GM12892 (cell line): ENCODE measurements at regions not wholly inside any gene's neighbourhood (a gene's known extent, or its start where the extent isn't known, plus 50 kb on each side); places are given as distances from the start of the nearest gene placed in this dataset.
"Not testable (repeated sequence)": the region's sequence is repeated elsewhere in the genome, so short reads cannot be mapped to it uniquely, and the experiment has no call there.

ENCODE experiments used
- DNase-seq: peaks from one replicate; pipeline ENCODE4 v3.0.0; 2011; ENCODE audit not compliant: insufficient read length
- FAIRE-seq: peaks from 2 replicates; lab custom pipeline; 2011; peaks lifted over from hg19 to GRCh38; lab: Jason Lieb, UNC
- POLR2A ChIP-seq: IDR thresholded peaks from 2 replicates; pipeline ENCODE4 v1.6.1; 2011; ENCODE audit warnings: low read depth, low read length, control low read depth
- POLR2AphosphoS5 ChIP-seq: IDR thresholded peaks from 2 replicates; pipeline ENCODE4 v1.6.1; 2011; ENCODE audit warnings: low read depth, low read length, control low read depth
- TAF1 ChIP-seq: IDR thresholded peaks from 2 replicates; pipeline ENCODE4 v1.6.1; 2011; ENCODE audit warnings: low read depth, mild to moderate bottlenecking, control low read depth, low read length, borderline replicate concordance

DNA sequence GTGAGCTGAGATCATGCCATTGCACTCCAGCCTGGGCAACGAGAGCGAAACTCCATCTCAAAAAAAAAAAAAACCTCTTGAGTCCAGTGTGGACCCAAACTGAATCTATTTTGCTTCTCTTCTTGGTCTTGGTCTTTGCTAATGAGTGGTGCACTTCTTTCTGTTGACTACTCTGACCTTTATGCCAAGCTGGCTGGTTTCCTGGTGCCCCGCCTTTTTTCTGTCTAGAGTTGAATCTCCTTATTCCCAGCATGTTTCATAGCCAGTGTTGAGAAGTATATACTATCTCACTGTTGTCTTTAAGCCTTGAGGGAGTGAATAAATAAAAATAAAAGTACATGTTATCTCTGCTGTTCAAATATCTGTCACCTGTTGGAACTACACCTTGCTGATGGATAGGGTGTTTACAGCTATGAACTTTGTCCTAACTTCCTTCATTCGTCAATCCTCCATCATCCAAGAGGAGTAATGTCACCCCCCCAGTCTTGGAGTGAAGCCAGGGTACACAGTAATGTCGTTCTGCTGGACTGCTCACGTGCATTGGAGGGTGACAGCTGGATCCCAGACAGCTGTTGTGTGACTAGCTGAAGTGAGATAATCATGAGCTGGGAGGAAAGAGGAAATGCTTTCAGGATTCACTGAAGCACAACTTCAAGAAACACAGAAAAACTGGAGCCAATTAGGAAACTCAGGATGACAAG lies 99.3 kb upstream of the PRKG2 start:
- TF ChIP-seq POLR2A (no peak), TAF1 (no peak), POLR2AphosphoS5 (no peak)
- FAIRE-seq (no peak), DNase-seq (no peak)

DNA sequence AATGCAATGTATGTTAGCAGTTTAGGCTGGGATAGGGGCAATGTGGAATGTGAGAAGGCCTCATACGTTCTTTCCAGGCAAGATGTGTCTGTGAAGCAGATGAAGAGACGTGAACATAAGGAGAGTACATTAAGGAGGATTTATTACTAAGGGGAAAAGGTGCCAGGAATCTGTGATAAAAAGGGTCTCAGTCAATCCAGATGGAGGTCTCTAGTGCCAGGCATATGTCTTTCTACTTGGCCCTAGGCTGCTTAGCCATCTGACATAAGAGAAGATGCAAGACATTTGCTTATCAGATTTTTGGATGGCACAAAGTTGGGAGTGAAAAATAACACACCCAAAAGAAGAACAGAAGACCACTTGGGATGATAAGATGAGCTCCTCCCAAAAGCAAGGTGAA lies 93.0 kb upstream of the PRKG2 start:
- FAIRE-seq (no peak), DNase-seq (no peak)
- TF ChIP-seq TAF1 (no peak), POLR2AphosphoS5 (no peak), POLR2A (no peak)

DNA sequence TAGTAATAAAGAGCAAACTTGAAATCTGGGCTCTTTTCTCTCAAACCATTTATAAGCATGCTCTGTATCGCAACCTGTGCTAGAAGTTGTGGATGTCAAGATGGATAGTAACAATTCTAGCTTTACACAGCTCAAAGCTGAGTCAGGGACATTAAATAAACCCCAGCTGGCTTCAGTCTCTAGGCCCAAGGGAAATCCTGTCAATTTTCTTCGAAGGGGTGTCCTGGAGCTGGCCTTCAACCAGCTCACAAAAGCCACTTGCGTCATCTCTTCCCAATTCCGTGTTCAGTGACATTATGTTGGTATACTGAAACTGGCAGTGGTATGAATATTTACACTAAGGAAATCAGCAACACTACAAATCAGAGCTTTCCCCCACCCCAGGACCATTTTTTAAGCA lies 89.8 kb upstream of the PRKG2 start:
- TF ChIP-seq POLR2A (no peak), POLR2AphosphoS5 (no peak), TAF1 (no peak)
- FAIRE-seq, result no peak
- DNase-seq, result no peak

DNA sequence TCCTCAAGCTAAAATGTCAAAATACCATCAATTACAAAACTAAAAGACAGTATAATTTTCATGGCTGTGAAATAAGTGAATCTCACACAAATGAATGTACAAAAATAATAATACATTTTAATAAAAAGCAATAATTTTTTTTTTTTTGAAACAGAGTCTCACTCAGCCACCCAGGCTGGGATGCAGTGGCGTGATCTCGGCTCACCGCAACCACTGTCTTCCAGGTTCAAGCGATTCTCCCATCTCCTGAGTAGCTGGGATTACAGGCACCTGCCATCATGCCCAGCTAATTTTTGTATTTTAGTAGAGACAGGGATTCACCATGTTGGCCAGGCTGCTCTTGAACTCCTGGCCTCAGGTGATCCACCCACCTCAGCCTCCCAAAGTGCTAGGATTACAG lies 85.3 kb upstream of the PRKG2 start:
- not testable (repeated sequence) for DNase-seq, FAIRE-seq

DNA sequence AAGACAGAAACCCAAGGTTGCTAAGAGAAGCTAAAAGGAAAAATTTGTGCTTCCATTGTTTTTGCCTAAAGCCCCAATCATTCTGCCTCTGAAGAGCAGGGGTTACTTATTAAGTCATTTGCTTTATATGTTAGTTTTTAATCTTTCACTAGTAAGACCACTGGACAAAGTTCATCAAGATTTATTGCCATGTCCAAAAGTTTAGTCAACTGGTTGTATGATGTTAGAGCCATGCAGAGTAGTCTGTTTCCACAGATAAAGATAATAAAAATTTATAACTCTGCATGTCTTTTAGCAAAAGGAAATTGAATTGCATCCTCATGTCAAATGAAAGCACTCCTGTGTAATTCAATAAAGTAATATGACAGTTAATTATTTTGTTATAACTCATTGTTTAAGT lies 75.8 kb upstream of the PRKG2 start:
- DNase-seq, result no peak
- TF ChIP-seq POLR2A (no peak), TAF1 (no peak), POLR2AphosphoS5 (no peak)
- no peak for FAIRE-seq

DNA sequence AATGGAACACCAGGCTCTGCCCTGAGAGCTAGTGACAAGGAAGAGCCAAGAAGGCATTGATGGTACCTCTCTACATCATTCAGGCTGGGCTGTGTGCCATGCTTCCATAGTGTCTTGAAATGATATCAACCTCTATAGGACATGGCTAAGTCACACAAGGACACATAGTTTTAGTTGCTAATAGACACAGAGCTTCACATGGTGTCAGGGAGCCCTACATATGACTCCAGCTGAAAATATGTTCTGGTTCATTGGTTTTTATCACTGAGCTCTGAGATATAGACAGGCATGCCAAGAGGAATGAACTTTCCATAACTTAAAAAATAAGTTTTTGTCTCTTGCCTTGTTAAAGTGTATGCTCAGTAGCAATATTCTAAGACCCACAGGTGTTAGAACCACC lies 72.1 kb upstream of the PRKG2 start:
- TF ChIP-seq POLR2A (no peak), TAF1 (no peak), POLR2AphosphoS5 (no peak)
- DNase-seq, result no peak
- no peak for FAIRE-seq

DNA sequence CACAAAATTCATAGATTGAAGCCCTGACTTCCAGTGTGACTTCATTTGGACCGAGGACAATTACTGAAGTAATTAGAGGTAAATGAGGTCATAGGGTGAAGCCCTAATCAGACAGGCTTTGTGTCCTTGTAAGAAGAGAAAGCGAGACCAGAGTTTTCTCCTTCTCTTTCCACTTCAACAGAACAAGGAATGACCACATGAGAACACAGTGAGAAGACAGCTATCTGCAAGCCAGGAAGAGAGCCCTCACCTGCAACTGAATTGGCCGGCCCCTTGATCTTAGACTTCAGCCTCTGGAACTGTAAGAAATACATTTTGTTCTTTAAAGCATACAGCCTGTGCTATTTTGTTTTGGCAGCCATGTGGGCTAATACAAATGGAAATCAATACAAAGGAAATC lies 67.1 kb upstream of the PRKG2 start:
- TF ChIP-seq POLR2AphosphoS5 (no peak), POLR2A (no peak), TAF1 (no peak)
- DNase-seq, result no peak
- FAIRE-seq, result no peak

DNA sequence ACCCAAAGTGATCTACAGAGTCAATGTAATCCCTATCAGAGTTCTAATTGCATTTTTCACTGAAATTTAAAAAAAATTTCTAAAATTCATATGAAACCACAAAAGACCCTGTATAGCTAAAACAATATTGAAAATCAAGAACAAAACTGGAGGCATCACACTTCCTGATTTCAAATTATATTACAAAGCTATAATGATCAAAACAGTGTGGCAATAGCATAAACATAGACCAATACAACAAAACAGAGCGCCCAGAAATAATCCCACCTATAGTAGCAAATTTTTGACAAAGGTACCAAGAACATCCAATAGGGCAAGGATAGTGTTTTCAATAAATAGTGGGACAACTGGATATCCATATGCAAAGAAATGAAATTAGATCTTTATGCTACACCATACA lies 59.4 kb upstream of the PRKG2 start:
- TF ChIP-seq TAF1 (no peak), POLR2AphosphoS5 (no peak), POLR2A (no peak)
- FAIRE-seq (no peak), DNase-seq (no peak)

DNA sequence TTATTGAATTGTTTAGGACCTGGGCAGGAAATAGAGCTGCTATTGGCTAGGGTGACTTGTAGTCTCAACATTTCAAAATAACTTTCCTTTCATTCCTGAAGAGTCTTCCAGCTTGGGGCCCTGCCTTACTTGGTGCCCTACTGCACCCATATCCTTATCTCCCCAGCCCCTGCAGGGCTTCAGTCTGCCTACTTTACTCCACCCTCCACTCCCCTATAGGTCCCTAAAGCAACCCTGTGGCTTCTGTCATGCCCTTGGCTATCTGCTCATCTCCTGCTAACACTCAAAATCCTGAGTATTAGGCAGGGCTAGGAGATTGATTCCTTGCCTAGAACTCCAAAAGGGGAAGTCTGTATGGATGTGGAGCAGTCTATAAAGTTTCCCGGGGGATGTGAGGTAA lies 57.6 kb upstream of the PRKG2 start:
- no peak for TF ChIP-seq TAF1
- no peak for TF ChIP-seq POLR2A
- no peak for TF ChIP-seq POLR2AphosphoS5
- DNase-seq (no peak), FAIRE-seq (no peak)
